ENCODE measurements at regions not wholly inside any gene's neighbourhood (a gene's known extent, or its start where the extent isn't known, plus 50 kb on each side); places are given as distances from the start of the nearest gene placed in this dataset.
"Not testable (repeated sequence)": the region's sequence is repeated elsewhere in the genome, so short reads cannot be mapped to it uniquely, and the experiment has no call there.

DNA sequence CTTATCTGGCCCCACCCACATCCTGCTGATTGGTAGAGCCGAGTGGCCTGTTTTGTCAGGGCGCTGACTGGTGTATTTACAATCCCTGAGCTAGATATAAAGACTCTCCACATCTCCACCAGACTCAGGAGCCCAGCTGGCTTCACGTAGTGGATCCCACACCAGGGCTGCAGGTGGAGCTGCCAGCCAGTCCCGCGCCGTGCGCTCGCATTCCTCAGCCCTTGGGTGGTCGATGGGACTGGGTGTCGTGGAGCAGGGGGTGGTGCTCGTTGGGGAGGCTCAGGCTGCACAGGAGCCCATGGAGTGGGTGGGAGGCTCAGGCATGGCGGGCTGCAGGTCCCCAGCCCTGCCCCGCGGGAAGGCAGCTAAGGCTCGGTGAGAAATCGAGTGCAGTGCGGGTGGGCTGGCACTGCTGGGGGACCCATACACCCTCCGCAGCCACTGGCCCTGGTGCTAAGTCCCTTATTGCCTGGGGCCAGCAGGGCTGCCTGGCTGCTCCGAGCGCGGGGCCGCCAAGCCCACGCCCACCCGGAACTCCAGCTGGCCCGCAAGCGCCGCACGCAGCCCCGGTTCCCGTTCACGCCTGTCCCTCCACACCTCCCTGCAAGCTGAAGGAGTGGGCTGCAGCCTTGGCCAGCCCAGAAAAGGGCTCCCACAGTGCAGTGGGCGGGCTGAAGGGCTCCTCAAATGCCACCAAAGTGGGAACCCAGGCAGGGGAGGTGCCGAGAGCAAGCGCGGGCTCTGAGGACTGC is 97.4 kb upstream of the MALRD1 start:
- not testable (repeated sequence) for H3K27me3 ChIP-seq (ENCODE audit: control insufficient read depth, insufficient read depth, low read length); H3K36me3 ChIP-seq (ENCODE audit: control insufficient read depth, insufficient read depth, low read length); H3K9me3 ChIP-seq (ENCODE audit: control insufficient read depth, insufficient read depth, low read length); H3K4me1 ChIP-seq (ENCODE audit: control insufficient read depth, insufficient read depth, low read length); DNase-seq (ENCODE audit: low read depth, low spot score); H3K4me3 ChIP-seq (ENCODE audit: low read length); H3K27ac ChIP-seq (ENCODE audit: low read length)
- no CpG with 5 or more reads among the region's 35 CpGs for WGBS (ENCODE audit: insufficient coverage, insufficient read length)

GRCh38 chr10:18955061-18955460 is 93.5 kb upstream of the MALRD1 start:
- WGBS (ENCODE audit: insufficient coverage, insufficient read length) = no CpG with 5 or more reads among the region's 1 CpG
- no peaks in the 10 kb centered on the region for H3K4me1 ChIP-seq (ENCODE audit: control insufficient read depth, insufficient read depth, low read length)

GRCh38 chr10:18959369-18959768 is 89.2 kb upstream of the MALRD1 start:
- H3K9me3 ChIP-seq (ENCODE audit: control insufficient read depth, insufficient read depth, low read length) = no peaks in the 10 kb centered on the region
- no peaks in the 10 kb centered on the region for H3K4me1 ChIP-seq (ENCODE audit: control insufficient read depth, insufficient read depth, low read length)
- no peak overlapping the region for H3K27ac ChIP-seq (ENCODE audit: low read length)
- H3K27me3 ChIP-seq (ENCODE audit: control insufficient read depth, insufficient read depth, low read length) = no peaks in the 10 kb centered on the region
- no peak for DNase-seq (ENCODE audit: low read depth, low spot score)
- H3K4me3 ChIP-seq (ENCODE audit: low read length) = no peak overlapping the region
- no peaks in the 10 kb centered on the region for H3K36me3 ChIP-seq (ENCODE audit: control insufficient read depth, insufficient read depth, low read length)
- no CpG with 5 or more reads among the region's 10 CpGs for WGBS (ENCODE audit: insufficient coverage, insufficient read length)

More at GRCh38 chr10:18955061-18955460, 93.5 kb upstream of the MALRD1 start:
- no peak for DNase-seq (ENCODE audit: low read depth, low spot score)
- H3K9me3 ChIP-seq (ENCODE audit: control insufficient read depth, insufficient read depth, low read length) = no peaks in the 10 kb centered on the region
- H3K4me3 ChIP-seq (ENCODE audit: low read length) = no peak overlapping the region
- H3K27ac ChIP-seq (ENCODE audit: low read length) = no peak overlapping the region
- H3K27me3 ChIP-seq (ENCODE audit: control insufficient read depth, insufficient read depth, low read length) = no peaks in the 10 kb centered on the region
- H3K36me3 ChIP-seq (ENCODE audit: control insufficient read depth, insufficient read depth, low read length) = no peaks in the 10 kb centered on the region

- Histone ChIP-seq H3K4me3 (ENCODE audit: low read length) (no peak overlapping the region), H3K4me1 (ENCODE audit: control insufficient read depth, insufficient read depth, low read length) (no peaks in the 10 kb centered on the region), H3K27ac (ENCODE audit: low read length) (no peak overlapping the region), H3K27me3 (ENCODE audit: control insufficient read depth, insufficient read depth, low read length) (no peaks in the 10 kb centered on the region), H3K9me3 (ENCODE audit: control insufficient read depth, insufficient read depth, low read length) (no peaks in the 10 kb centered on the region), H3K36me3 (ENCODE audit: control insufficient read depth, insufficient read depth, low read length) (no peaks in the 10 kb centered on the region)
- no peak for DNase-seq (ENCODE audit: low read depth, low spot score)
- WGBS (ENCODE audit: insufficient coverage, insufficient read length) = no CpG with 5 or more reads among the region's 11 CpGs
These were observed 88.0 kb upstream of the MALRD1 start for GRCh38 chr10:18960466-18961079.

GRCh38 chr10:18968159-18968558 is 80.4 kb upstream of the MALRD1 start:
- DNase-seq (ENCODE audit: low read depth, low spot score) = no peak
- no peaks in the 10 kb centered on the region for H3K4me1 ChIP-seq (ENCODE audit: control insufficient read depth, insufficient read depth, low read length)
- no peaks in the 10 kb centered on the region for H3K9me3 ChIP-seq (ENCODE audit: control insufficient read depth, insufficient read depth, low read length)
- H3K27me3 ChIP-seq (ENCODE audit: control insufficient read depth, insufficient read depth, low read length) = no peaks in the 10 kb centered on the region
- no peaks in the 10 kb centered on the region for H3K36me3 ChIP-seq (ENCODE audit: control insufficient read depth, insufficient read depth, low read length)
- H3K27ac ChIP-seq (ENCODE audit: low read length) = no peak overlapping the region
- no CpG with 5 or more reads among the region's 1 CpG for WGBS (ENCODE audit: insufficient coverage, insufficient read length)
- no peak overlapping the region for H3K4me3 ChIP-seq (ENCODE audit: low read length)

GRCh38 chr10:18976696-18977251 is 71.8 kb upstream of the MALRD1 start:
- Histone ChIP-seq H3K36me3 (ENCODE audit: control insufficient read depth, insufficient read depth, low read length) (no peaks in the 10 kb centered on the region), H3K9me3 (ENCODE audit: control insufficient read depth, insufficient read depth, low read length) (no peaks in the 10 kb centered on the region), H3K27ac (ENCODE audit: low read length) (no peak overlapping the region), H3K27me3 (ENCODE audit: control insufficient read depth, insufficient read depth, low read length) (no peaks in the 10 kb centered on the region), H3K4me3 (ENCODE audit: low read length) (no peak overlapping the region), H3K4me1 (ENCODE audit: control insufficient read depth, insufficient read depth, low read length) (no peaks in the 10 kb centered on the region)
- no CpG with 5 or more reads among the region's 4 CpGs for WGBS (ENCODE audit: insufficient coverage, insufficient read length)
- DNase-seq (ENCODE audit: low read depth, low spot score) = no peak

DNA sequence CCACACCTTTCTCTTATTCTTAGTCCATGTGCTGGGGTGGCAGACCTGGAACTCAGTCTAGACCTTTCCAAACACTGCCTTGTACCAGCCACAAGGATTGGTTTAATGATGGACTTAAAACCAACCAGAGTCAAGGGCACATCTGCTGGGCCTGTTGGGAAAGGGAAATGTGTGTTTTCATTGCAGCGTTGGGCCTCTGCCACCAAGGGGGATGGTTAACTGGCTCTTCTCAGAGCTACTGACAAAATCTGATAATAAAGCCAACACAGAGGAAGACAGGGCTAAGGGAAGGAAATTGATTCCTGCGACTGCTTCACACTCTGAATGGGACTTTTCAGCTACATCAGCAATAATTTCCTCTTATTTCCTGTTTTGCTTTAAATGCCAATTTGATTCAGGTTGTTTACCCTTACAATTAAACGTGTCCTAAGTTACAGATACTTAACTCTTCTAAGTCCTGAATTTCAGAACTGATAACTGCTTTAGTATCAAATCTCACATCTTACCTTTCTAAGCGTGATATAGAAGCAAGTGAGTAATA is 68.4 kb upstream of the MALRD1 start:
- no peak for DNase-seq (ENCODE audit: low read depth, low spot score)
- Histone ChIP-seq H3K9me3 (ENCODE audit: control insufficient read depth, insufficient read depth, low read length) (no peaks in the 10 kb centered on the region), H3K27ac (ENCODE audit: low read length) (no peak overlapping the region), H3K4me3 (ENCODE audit: low read length) (no peak overlapping the region), H3K4me1 (ENCODE audit: control insufficient read depth, insufficient read depth, low read length) (no peaks in the 10 kb centered on the region), H3K27me3 (ENCODE audit: control insufficient read depth, insufficient read depth, low read length) (no peaks in the 10 kb centered on the region), H3K36me3 (ENCODE audit: control insufficient read depth, insufficient read depth, low read length) (no peaks in the 10 kb centered on the region)
- WGBS (ENCODE audit: insufficient coverage, insufficient read length) = no CpG with 5 or more reads among the region's 4 CpGs

- Histone ChIP-seq H3K27me3 (ENCODE audit: control insufficient read depth, insufficient read depth, low read length) (no peaks in the 10 kb centered on the region), H3K4me1 (ENCODE audit: control insufficient read depth, insufficient read depth, low read length) (no peaks in the 10 kb centered on the region), H3K4me3 (ENCODE audit: low read length) (no peak overlapping the region), H3K36me3 (ENCODE audit: control insufficient read depth, insufficient read depth, low read length) (no peaks in the 10 kb centered on the region), H3K9me3 (ENCODE audit: control insufficient read depth, insufficient read depth, low read length) (no peaks in the 10 kb centered on the region), H3K27ac (ENCODE audit: low read length) (no peak overlapping the region)
- no CpG with 5 or more reads among the region's 3 CpGs for WGBS (ENCODE audit: insufficient coverage, insufficient read length)
- no peak for DNase-seq (ENCODE audit: low read depth, low spot score)
These were observed 64.1 kb upstream of the MALRD1 start for GRCh38 chr10:18984531-18984930.

GRCh38 chr10:18988338-18988737 is 60.3 kb upstream of the MALRD1 start:
- Histone ChIP-seq H3K27ac (ENCODE audit: low read length) (no peak overlapping the region), H3K9me3 (ENCODE audit: control insufficient read depth, insufficient read depth, low read length) (no peaks in the 10 kb centered on the region), H3K36me3 (ENCODE audit: control insufficient read depth, insufficient read depth, low read length) (no peaks in the 10 kb centered on the region), H3K4me1 (ENCODE audit: control insufficient read depth, insufficient read depth, low read length) (no peaks in the 10 kb centered on the region), H3K27me3 (ENCODE audit: control insufficient read depth, insufficient read depth, low read length) (no peaks in the 10 kb centered on the region), H3K4me3 (ENCODE audit: low read length) (no peak overlapping the region)
- no CpG with 5 or more reads among the region's 2 CpGs for WGBS (ENCODE audit: insufficient coverage, insufficient read length)
- no peak for DNase-seq (ENCODE audit: low read depth, low spot score)

Data from iPS DF 6.9 (cell line).